ENCODE measurements at regions not wholly inside any gene's neighbourhood (a gene's known extent, or its start where the extent isn't known, plus 50 kb on each side); places are given as distances from the start of the nearest gene placed in this dataset.

DNA sequence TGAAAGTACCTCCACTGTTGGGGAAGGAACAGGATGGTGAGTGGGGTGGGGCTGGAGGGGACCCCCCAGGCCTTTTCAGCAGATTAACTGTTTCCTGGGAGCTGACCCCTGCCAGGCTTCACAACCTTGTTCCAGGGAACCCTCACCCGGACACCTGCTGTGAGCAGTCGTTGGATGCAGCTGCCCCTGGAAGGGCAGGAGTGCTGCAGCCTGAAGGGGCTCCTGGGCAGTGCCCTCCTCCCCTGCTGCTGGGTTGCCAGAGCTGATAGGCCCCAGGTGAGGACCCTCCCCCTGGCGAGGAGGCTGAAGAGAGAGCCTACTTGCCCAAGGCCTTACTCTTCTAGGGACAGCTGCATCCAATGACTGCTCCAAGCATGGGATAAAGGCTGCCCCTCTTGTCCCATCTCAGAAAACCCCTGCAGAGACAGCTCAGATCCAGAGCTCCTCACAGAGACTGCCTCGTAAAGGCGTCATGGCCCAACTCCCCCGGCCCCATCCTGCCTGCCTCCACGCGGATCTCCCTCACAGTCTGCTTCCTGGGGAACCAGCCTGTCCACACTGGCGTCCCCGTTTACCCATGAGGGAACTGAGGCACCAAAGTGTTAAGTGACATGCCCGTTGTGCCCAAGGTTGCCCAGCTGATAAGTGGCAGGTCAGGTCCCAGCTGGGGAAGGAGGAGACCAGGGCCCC, 193.4 kb upstream of the LINGO1 start:
- TF ChIP-seq POLR2A (IDR thresholded peaks at IDR 0.05; ENCODE audit: low read length) = no peak
- no peak for TF ChIP-seq GATA1 (IDR thresholded peaks at IDR 0.05; ENCODE audit: low read depth, low read length)
